ENCODE measurements at regions not wholly inside any gene's neighbourhood (a gene's known extent, or its start where the extent isn't known, plus 50 kb on each side); places are given as distances from the start of the nearest gene placed in this dataset.

DNA sequence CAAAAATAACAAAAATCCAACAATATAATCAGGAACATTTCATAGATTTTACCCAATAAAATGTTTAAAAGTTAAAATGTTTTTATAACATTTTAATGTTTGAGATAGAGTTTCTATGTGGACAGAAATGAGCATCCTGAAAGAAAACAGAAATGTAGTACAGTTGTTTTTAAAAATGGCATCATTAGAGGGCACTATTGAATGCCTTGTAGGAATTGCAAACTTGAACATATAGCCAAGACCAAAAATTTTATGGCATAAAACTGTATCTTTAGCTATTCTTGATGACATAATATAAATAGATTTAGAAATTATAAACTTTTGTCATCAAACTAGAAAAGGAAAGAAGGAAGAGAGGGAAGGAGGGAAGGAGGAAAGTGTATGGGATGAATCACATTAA, 1372.7 kb downstream of the GATA3 start:
- Histone ChIP-seq H3K36me3 (ENCODE audit: control insufficient read depth in 4 of 4, insufficient read depth in 3 of 4, low read depth in 1 of 4, low read length in 3 of 4) (no peaks in the 10 kb centered on the region), H3K9me3 (ENCODE audit: control insufficient read depth in 4 of 4, low read length in 3 of 4) (no peaks in the 10 kb centered on the region), H3K27me3 (ENCODE audit: control insufficient read depth in 4 of 4, insufficient read depth in 4 of 4, low read length in 3 of 4) (peaks cover 0 to 2% (median 0%) of the 10 kb centered on the region in 4 donors), H3K4me1 (ENCODE audit: control insufficient read depth in 4 of 4, insufficient read depth in 4 of 4, low read length in 3 of 4) (no peaks in the 10 kb centered on the region), H3K4me3 (ENCODE audit: low read depth in 1 of 3, low read length in 3 of 3) (no peak overlapping the region), H3K9ac (ENCODE audit: low read depth in 1 of 2, low read length in 2 of 2) (no peak overlapping the region), H3K27ac (ENCODE audit: low read depth in 1 of 2, low read length in 2 of 2) (no peak overlapping the region)
- TF ChIP-seq TAF1 (conservative IDR thresholded peaks at IDR 0.05) (no peak), EGR1 (IDR thresholded peaks at IDR 0.05; ENCODE audit: low read depth in 2 of 2) (no peak), GABPA (IDR thresholded peaks at IDR 0.05 in 1 of 2, conservative IDR thresholded peaks at IDR 0.05 in 1 of 2) (no peak), RXRA (IDR thresholded peaks at IDR 0.05) (no peak), SP1 (IDR thresholded peaks at IDR 0.05) (no peak)
- TF ChIP-seq, protein P1, sequence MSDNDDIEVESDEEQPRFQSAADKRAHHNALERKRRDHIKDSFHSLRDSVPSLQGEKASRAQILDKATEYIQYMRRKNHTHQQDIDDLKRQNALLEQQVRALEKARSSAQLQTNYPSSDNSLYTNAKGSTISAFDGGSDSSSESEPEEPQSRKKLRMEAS (IDR thresholded peaks at IDR 0.05), result no peak
- no peak for DNase-seq (ENCODE audit: low spot score)

DNA sequence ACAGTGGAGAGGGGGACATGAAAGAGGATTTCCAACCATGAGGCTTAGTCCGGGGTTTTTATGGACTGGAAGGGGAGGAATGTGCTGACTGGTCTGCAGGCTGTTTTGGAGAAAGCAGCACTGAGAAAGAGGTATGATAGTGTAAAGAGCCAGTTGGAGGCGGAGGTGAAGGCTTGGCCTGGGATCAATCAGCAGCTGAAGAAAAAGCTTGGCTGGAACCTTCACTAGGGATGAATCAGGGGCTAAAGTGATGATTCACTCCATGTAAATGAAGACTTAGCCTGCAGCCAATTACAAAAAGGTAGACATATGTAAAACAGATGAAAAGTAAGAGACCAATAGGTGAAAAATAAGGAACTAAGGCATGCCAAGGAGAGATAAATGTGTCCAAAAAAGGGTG, 1382.6 kb downstream of the GATA3 start:
- WGBS, result 74% methylated on average over 2 of the region's 2 CpGs

DNA sequence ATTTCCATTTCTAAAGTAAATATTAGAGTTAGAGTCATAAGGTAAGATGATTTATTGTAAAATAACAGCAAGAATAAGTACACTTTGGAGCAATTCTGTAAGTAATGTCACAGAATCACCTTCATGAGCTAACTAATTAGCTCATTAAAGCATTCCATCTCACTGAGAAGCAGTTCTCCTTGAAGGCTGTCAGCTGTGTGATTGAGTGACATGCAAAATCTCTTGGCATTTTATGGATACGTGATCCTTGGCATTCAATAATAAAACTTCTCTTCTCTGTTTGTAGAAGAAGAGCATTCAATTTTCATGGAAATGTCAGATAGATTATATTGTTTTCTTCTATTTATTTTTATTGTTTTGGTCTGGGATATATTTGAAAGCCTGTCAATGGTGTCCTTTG, 1389.3 kb downstream of the GATA3 start:
- H3K4me3 ChIP-seq (ENCODE audit: low read depth in 1 of 3, low read length in 3 of 3), result no peak overlapping the region
- H3K9ac ChIP-seq (ENCODE audit: low read depth in 1 of 2, low read length in 2 of 2), result no peak overlapping the region
- no peaks in the 10 kb centered on the region for H3K36me3 ChIP-seq (ENCODE audit: control insufficient read depth in 4 of 4, insufficient read depth in 3 of 4, low read depth in 1 of 4, low read length in 3 of 4)
- no peak for DNase-seq (ENCODE audit: low spot score)
- H3K27me3 ChIP-seq (ENCODE audit: control insufficient read depth in 4 of 4, insufficient read depth in 4 of 4, low read length in 3 of 4), result no peaks in the 10 kb centered on the region
- 51% methylated on average over 1 of the region's 1 CpG for WGBS
- H3K27ac ChIP-seq (ENCODE audit: low read depth in 1 of 2, low read length in 2 of 2), result no peak overlapping the region
- TF ChIP-seq, protein P2, sequence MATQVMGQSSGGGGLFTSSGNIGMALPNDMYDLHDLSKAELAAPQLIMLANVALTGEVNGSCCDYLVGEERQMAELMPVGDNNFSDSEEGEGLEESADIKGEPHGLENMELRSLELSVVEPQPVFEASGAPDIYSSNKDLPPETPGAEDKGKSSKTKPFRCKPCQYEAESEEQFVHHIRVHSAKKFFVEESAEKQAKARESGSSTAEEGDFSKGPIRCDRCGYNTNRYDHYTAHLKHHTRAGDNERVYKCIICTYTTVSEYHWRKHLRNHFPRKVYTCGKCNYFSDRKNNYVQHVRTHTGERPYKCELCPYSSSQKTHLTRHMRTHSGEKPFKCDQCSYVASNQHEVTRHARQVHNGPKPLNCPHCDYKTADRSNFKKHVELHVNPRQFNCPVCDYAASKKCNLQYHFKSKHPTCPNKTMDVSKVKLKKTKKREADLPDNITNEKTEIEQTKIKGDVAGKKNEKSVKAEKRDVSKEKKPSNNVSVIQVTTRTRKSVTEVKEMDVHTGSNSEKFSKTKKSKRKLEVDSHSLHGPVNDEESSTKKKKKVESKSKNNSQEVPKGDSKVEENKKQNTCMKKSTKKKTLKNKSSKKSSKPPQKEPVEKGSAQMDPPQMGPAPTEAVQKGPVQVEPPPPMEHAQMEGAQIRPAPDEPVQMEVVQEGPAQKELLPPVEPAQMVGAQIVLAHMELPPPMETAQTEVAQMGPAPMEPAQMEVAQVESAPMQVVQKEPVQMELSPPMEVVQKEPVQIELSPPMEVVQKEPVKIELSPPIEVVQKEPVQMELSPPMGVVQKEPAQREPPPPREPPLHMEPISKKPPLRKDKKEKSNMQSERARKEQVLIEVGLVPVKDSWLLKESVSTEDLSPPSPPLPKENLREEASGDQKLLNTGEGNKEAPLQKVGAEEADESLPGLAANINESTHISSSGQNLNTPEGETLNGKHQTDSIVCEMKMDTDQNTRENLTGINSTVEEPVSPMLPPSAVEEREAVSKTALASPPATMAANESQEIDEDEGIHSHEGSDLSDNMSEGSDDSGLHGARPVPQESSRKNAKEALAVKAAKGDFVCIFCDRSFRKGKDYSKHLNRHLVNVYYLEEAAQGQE (IDR thresholded peaks at IDR 0.05), result no peak
- TF ChIP-seq SP1 (IDR thresholded peaks at IDR 0.05) (no peak), FOXA1 (IDR thresholded peaks at IDR 0.05) (no peak), EGR1 (IDR thresholded peaks at IDR 0.05; ENCODE audit: low read depth in 2 of 2) (no peak), JUND (IDR thresholded peaks at IDR 0.05) (no peak), RXRA (IDR thresholded peaks at IDR 0.05) (no peak), HNF4G (IDR thresholded peaks at IDR 0.05) (no peak), NR2F2 (IDR thresholded peaks at IDR 0.05) (no peak), HNF4A (conservative IDR thresholded peaks at IDR 0.05) (no peak)
- TF ChIP-seq, protein P3, sequence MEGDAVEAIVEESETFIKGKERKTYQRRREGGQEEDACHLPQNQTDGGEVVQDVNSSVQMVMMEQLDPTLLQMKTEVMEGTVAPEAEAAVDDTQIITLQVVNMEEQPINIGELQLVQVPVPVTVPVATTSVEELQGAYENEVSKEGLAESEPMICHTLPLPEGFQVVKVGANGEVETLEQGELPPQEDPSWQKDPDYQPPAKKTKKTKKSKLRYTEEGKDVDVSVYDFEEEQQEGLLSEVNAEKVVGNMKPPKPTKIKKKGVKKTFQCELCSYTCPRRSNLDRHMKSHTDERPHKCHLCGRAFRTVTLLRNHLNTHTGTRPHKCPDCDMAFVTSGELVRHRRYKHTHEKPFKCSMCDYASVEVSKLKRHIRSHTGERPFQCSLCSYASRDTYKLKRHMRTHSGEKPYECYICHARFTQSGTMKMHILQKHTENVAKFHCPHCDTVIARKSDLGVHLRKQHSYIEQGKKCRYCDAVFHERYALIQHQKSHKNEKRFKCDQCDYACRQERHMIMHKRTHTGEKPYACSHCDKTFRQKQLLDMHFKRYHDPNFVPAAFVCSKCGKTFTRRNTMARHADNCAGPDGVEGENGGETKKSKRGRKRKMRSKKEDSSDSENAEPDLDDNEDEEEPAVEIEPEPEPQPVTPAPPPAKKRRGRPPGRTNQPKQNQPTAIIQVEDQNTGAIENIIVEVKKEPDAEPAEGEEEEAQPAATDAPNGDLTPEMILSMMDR (IDR thresholded peaks at IDR 0.05; ENCODE audit: low read depth, low read length, missing input control), result no peak
- TF ChIP-seq, protein P4, sequence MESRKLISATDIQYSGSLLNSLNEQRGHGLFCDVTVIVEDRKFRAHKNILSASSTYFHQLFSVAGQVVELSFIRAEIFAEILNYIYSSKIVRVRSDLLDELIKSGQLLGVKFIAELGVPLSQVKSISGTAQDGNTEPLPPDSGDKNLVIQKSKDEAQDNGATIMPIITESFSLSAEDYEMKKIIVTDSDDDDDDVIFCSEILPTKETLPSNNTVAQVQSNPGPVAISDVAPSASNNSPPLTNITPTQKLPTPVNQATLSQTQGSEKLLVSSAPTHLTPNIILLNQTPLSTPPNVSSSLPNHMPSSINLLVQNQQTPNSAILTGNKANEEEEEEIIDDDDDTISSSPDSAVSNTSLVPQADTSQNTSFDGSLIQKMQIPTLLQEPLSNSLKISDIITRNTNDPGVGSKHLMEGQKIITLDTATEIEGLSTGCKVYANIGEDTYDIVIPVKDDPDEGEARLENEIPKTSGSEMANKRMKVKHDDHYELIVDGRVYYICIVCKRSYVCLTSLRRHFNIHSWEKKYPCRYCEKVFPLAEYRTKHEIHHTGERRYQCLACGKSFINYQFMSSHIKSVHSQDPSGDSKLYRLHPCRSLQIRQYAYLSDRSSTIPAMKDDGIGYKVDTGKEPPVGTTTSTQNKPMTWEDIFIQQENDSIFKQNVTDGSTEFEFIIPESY (IDR thresholded peaks at IDR 0.05), result no peak
- H3K4me1 ChIP-seq (ENCODE audit: control insufficient read depth in 4 of 4, insufficient read depth in 4 of 4, low read length in 3 of 4), result no peaks in the 10 kb centered on the region
- no peaks in the 10 kb centered on the region for H3K9me3 ChIP-seq (ENCODE audit: control insufficient read depth in 4 of 4, low read length in 3 of 4)

More for the DNA sequence above, 1382.6 kb downstream of the GATA3 start:
- TF ChIP-seq, protein P2 (IDR thresholded peaks at IDR 0.05), result no peak
- TF ChIP-seq HNF4A (conservative IDR thresholded peaks at IDR 0.05) (no peak), RAD21 (IDR thresholded peaks at IDR 0.05) (no peak)
- Histone ChIP-seq H3K4me3 (ENCODE audit: low read depth in 1 of 3, low read length in 3 of 3) (no peak overlapping the region), H3K27me3 (ENCODE audit: control insufficient read depth in 4 of 4, insufficient read depth in 4 of 4, low read length in 3 of 4) (peaks cover 0 to 3% (median 0%) of the 10 kb centered on the region in 4 donors), H3K4me1 (ENCODE audit: control insufficient read depth in 4 of 4, insufficient read depth in 4 of 4, low read length in 3 of 4) (no peaks in the 10 kb centered on the region), H3K9me3 (ENCODE audit: control insufficient read depth in 4 of 4, low read length in 3 of 4) (peaks cover 0 to 7% (median under 1%) of the 10 kb centered on the region in 4 donors), H3K9ac (ENCODE audit: low read depth in 1 of 2, low read length in 2 of 2) (no peak overlapping the region), H3K27ac (ENCODE audit: low read depth in 1 of 2, low read length in 2 of 2) (no peak overlapping the region), H3K36me3 (ENCODE audit: control insufficient read depth in 4 of 4, insufficient read depth in 3 of 4, low read depth in 1 of 4, low read length in 3 of 4) (no peaks in the 10 kb centered on the region)
- DNase-seq (ENCODE audit: low spot score), result no peak
